ENCODE measurements at regions not wholly inside any gene's neighbourhood (a gene's known extent, or its start where the extent isn't known, plus 50 kb on each side); places are given as distances from the start of the nearest gene placed in this dataset.

GRCh38 chr10:55091691-55092328, 290.8 kb upstream of the PCDH15 start:
- TF ChIP-seq CTCF (IDR thresholded peaks at IDR 0.05) (peak in 2 of 3 experiments; percentile 57 to 71), POLR2A (IDR thresholded peaks at IDR 0.05; ENCODE audit: low read depth) (no peak), EP300 (IDR thresholded peaks at IDR 0.05) (no peak)
